ENCODE measurements at regions not wholly inside any gene's neighbourhood (a gene's known extent, or its start where the extent isn't known, plus 50 kb on each side); places are given as distances from the start of the nearest gene placed in this dataset.
A peak's percentile ranks its signal among the peaks of the same experiment; 100 is the strongest.

DNA sequence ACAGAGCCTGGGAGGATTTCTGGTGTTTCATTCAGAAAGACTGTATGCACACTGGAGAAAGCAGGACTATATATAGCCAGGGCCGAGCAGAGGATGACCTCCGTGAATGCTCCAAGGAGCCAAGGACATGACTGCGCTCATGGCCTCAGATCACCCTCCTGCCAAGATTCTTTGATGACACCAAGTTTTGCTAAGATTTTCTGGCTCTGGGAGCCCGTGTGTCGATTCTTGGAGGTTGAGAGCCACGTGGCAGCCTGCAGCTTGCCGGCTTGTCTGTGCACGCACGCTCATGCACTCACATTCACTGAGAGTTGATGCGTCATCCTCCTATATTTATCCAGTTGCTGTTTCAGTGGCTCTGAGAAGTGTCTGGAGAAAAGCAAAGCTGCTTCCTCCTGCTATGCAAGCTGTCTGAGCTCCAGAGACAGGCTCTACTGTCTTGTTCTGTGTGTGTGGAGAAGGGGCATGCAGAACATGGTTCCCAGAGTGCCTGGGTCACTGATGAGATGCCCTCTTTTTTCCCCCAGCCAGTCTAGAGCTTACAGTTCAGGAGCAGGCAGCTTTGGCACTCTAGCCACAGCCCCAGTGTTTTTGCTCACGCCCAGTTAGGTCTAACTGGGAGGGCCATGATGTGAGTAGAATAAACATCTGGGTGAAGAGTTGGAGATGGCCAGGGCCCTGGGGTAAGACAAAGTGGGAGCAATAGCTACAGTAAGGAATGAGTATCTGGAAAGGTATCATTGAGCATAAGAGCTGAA lies 64.9 kb upstream of the SCOC start:
- no peak overlapping the region for H3K4me3 ChIP-seq (ENCODE audit: low read depth, low read length)
- TF ChIP-seq, protein P1, sequence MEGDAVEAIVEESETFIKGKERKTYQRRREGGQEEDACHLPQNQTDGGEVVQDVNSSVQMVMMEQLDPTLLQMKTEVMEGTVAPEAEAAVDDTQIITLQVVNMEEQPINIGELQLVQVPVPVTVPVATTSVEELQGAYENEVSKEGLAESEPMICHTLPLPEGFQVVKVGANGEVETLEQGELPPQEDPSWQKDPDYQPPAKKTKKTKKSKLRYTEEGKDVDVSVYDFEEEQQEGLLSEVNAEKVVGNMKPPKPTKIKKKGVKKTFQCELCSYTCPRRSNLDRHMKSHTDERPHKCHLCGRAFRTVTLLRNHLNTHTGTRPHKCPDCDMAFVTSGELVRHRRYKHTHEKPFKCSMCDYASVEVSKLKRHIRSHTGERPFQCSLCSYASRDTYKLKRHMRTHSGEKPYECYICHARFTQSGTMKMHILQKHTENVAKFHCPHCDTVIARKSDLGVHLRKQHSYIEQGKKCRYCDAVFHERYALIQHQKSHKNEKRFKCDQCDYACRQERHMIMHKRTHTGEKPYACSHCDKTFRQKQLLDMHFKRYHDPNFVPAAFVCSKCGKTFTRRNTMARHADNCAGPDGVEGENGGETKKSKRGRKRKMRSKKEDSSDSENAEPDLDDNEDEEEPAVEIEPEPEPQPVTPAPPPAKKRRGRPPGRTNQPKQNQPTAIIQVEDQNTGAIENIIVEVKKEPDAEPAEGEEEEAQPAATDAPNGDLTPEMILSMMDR (conservative IDR thresholded peaks at IDR 0.05; ENCODE audit: low read depth, low read length) = no peak
- DNase-seq (ENCODE audit: low read depth) = no peak

DNA sequence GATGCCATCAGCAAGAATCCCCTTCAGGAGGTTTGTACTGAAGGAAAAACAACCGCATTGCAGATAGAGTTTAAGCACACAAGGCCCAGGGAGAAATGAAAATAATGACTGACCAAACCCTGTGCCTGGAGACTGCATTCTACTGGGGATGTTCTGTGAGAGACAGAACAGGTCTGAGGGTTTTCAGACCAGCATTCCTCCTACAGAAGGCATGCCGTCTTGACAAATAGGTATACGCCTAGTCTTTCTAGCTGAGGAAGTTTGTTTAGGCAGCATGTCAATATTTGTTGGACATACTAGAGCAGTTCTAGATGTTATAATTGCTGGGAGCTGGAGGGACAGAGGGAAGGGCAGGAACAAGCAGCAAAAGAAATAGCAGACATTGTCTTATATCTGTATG lies 68.4 kb upstream of the SCOC start:
- TF ChIP-seq, protein P1 (conservative IDR thresholded peaks at IDR 0.05; ENCODE audit: low read depth, low read length) = no peak
- no peak overlapping the region for H3K4me3 ChIP-seq (ENCODE audit: low read depth, low read length)
- DNase-seq (ENCODE audit: low read depth) = no peak

DNA sequence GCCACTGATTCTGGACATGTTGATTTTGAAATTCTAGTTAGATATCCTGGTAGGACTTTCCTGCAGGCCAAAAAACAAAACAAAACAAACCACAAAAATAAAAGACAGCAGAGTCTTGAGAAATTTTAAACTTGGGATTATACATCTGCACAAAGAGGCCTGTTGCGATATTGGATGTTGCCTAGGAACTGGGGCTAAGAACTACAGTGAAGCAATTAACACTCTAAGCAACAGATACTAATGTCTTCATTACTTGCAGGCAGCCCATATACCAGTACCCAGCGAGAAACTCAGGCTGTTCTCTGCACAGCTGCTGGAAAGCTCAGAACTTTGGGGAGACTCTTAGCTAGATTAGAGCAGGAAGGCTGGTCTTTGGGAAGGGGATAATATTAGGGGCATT lies 69.1 kb upstream of the SCOC start:
- DNase-seq (ENCODE audit: low read depth) = no peak
- TF ChIP-seq, protein P1 (conservative IDR thresholded peaks at IDR 0.05; ENCODE audit: low read depth, low read length) = no peak
- no peak overlapping the region for H3K4me3 ChIP-seq (ENCODE audit: low read depth, low read length)

DNA sequence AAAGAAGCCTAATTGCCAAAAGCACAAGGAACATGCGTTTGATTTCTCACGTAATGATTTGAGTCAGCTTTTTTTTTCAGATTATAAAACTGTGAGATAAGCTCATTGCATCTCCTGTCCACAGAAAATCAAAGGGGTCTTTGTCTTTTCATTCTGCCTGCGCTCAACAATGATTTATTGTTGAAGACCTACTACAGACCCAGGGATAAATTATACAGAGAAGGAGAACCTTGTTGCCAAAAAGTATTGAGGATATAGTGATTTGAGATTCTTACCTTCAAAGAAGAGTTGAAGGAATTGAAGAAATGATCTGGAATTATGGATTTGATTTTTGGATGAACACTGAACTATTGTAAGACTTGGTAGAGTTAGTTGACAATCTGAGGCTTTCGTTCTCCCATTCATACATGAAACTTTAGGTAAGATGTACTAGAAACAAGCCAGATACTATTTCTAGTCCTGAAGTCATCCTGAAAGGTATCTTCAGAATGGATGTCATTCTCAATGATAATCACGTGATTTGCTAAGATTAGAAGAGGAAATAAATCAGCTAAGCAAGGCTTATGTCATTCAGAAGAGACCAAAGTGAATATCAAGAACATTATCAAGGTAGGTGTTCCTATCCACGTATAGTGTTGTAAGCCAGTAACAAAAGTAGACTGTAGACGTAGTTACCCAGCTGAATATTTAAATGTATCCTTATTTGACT lies 71.1 kb upstream of the SCOC start:
- TF ChIP-seq, protein P1 (conservative IDR thresholded peaks at IDR 0.05; ENCODE audit: low read depth, low read length) = no peak
- no peak overlapping the region for H3K4me3 ChIP-seq (ENCODE audit: low read depth, low read length)
- DNase-seq (ENCODE audit: low read depth) = no peak

DNA sequence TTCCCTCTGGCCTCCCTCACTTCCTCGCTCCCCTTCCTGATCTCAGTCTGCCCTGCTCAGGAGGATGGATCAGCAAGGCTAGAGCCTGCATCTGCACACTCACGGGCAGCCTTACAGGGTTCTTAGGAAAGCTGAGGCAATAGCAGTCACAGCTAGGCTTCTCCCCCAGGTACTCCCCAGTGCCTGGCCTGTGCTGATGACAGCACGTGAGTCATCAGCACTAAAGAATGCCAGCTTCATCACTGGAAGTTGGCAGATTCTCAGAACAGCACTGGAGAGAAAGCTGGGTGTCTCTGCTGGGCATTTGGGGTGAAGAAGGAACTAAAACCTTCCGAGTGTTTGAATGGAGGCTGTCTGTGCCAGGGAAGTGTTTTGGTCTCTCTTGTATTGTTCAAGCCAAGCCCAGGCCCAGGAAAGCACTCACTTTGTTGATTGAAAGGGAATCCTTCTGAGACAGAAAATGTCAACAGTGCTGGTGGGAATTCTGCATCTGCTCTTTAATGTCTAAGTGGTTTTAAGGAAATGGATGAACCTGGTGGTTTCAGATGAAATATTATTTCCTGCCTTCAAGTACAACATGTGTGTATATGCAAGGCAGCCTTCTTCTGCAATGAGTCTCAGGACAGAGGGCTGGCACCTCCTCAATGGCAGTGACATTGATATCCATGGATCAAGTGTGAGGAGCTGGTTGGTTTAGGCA lies 73.0 kb upstream of the SCOC start:
- no peak overlapping the region for H3K4me3 ChIP-seq (ENCODE audit: low read depth, low read length)
- TF ChIP-seq, protein P1 (conservative IDR thresholded peaks at IDR 0.05; ENCODE audit: low read depth, low read length) = no peak
- DNase-seq (ENCODE audit: low read depth) = peak; percentile 52

DNA sequence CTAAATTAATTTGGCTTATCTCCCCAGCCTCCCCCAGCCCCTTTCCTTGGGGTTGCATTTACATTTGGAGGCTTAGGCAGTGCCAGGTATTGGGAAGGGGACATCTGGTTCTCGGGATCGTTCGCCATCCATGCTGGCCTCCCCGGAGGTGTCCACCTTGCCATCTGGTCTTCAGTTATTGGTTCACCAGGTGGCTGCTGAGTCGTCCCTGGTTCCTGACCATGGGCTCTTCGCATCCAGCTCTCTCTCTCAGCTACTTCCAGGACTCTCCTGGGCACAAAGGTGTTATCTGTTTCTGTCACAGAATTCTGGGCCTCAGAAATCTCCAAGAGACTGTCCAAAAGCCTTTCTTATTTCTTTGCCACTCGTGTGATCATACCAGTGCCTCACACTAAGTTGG lies 75.4 kb upstream of the SCOC start:
- TF ChIP-seq, protein P1 (conservative IDR thresholded peaks at IDR 0.05; ENCODE audit: low read depth, low read length) = no peak
- H3K4me3 ChIP-seq (ENCODE audit: low read depth, low read length) = no peak overlapping the region

More for the DNA sequence above, 75.4 kb upstream of the SCOC start:
- no peak for DNase-seq (ENCODE audit: low read depth)
